ACC112 (cell line): ENCODE measurements at regions not wholly inside any gene's neighbourhood (a gene's known extent, or its start where the extent isn't known, plus 50 kb on each side); places are given as distances from the start of the nearest gene placed in this dataset.
"Not testable (repeated sequence)": the region's sequence is repeated elsewhere in the genome, so short reads cannot be mapped to it uniquely, and the experiment has no call there.

Experiments
- H2AFZ ChIP-seq: fragments of 200-600 bp; sonication (generic); one replicate; pipeline ENCODE4 v1.6.0; 2017; ENCODE audit warnings: antibody characterized with exemption, low read length; ENCODE audit not compliant: unreplicated experiment
- H3K27ac ChIP-seq: fragments of 200-600 bp; sonication (generic); 2 replicates; pipeline ENCODE4 v1.5.1; 2014; ENCODE audit warnings: low read depth, mild to moderate bottlenecking, antibody characterized with exemption, low read length, moderate library complexity
- H3K27me3 ChIP-seq: fragments of 200-600 bp; sonication (generic); 2 replicates; pipeline ENCODE4 v1.6.1; 2014; ENCODE audit warnings: mild to moderate bottlenecking, antibody characterized with exemption, low read length, moderate library complexity, mixed read lengths; ENCODE audit not compliant: insufficient read depth
- H3K36me3 ChIP-seq: fragments of 200-600 bp; sonication (generic); 2 replicates; pipeline ENCODE4 v1.6.1; 2016; ENCODE audit warnings: mild to moderate bottlenecking, antibody characterized with exemption, low read length, moderate library complexity, mixed read lengths; ENCODE audit not compliant: insufficient read depth
- H3K4me1 ChIP-seq: fragments of 200-600 bp; sonication (generic); one replicate; pipeline ENCODE4 v1.6.1; 2016; ENCODE audit warnings: low read length, mixed read lengths; ENCODE audit not compliant: insufficient read depth, unreplicated experiment, control insufficient read depth
- H3K4me3 ChIP-seq: fragments of 200-600 bp; sonication (generic); 2 replicates; pipeline ENCODE4 v1.5.1; 2014; ENCODE audit warnings: mild to moderate bottlenecking, low read depth, low read length
- H3K79me2 ChIP-seq: fragments of 200-600 bp; sonication (generic); one replicate; pipeline ENCODE4 v1.6.0; 2016; ENCODE audit warnings: low read length; ENCODE audit not compliant: control insufficient read depth, unreplicated experiment, insufficient read depth

- Histone ChIP-seq H3K27me3 (no peaks in the 10 kb centered on the region), H3K36me3 (no peaks in the 10 kb centered on the region), H3K4me3 (no peak overlapping the region), H2AFZ (no peak overlapping the region), H3K4me1 (no peaks in the 10 kb centered on the region), H3K79me2 (no peaks in the 10 kb centered on the region), H3K27ac (no peak overlapping the region)
Observed at GRCh38 chr12:67471810-67472209, 176.7 kb upstream of the DYRK2 start.

- H3K79me2 ChIP-seq = no peaks in the 10 kb centered on the region
- H2AFZ ChIP-seq = no peak overlapping the region
- no peaks in the 10 kb centered on the region for H3K27me3 ChIP-seq
- H3K36me3 ChIP-seq = no peaks in the 10 kb centered on the region
- H3K27ac ChIP-seq = no peak overlapping the region
- no peaks in the 10 kb centered on the region for H3K4me1 ChIP-seq
- H3K4me3 ChIP-seq = no peak overlapping the region
Observed at GRCh38 chr12:67472539-67472938, 176.0 kb upstream of the DYRK2 start.

GRCh38 chr12:67474934-67475620 lies 173.5 kb upstream of the DYRK2 start:
- Histone ChIP-seq H3K4me3 (no peak overlapping the region), H3K27me3 (no peaks in the 10 kb centered on the region), H3K79me2 (no peaks in the 10 kb centered on the region), H2AFZ (no peak overlapping the region), H3K27ac (no peak overlapping the region), H3K4me1 (no peaks in the 10 kb centered on the region), H3K36me3 (no peaks in the 10 kb centered on the region)

GRCh38 chr12:67475725-67476124 lies 172.8 kb upstream of the DYRK2 start:
- Histone ChIP-seq H3K79me2 (no peaks in the 10 kb centered on the region), H3K27ac (no peak overlapping the region), H3K4me3 (no peak overlapping the region), H3K4me1 (no peaks in the 10 kb centered on the region), H3K27me3 (no peaks in the 10 kb centered on the region), H3K36me3 (no peaks in the 10 kb centered on the region), H2AFZ (no peak overlapping the region)

- Histone ChIP-seq H3K79me2 (no peaks in the 10 kb centered on the region), H3K4me1 (no peaks in the 10 kb centered on the region), H3K36me3 (no peaks in the 10 kb centered on the region), H3K27me3 (no peaks in the 10 kb centered on the region), H3K4me3 (no peak overlapping the region), H3K27ac (no peak overlapping the region), H2AFZ (no peak overlapping the region)
Observed at GRCh38 chr12:67477681-67478265, 170.8 kb upstream of the DYRK2 start.

- no peaks in the 10 kb centered on the region for H3K79me2 ChIP-seq
- H3K4me3 ChIP-seq = no peak overlapping the region
- no peak overlapping the region for H3K27ac ChIP-seq
- H3K36me3 ChIP-seq = no peaks in the 10 kb centered on the region
- H3K27me3 ChIP-seq = no peaks in the 10 kb centered on the region
- no peaks in the 10 kb centered on the region for H3K4me1 ChIP-seq
- H2AFZ ChIP-seq = no peak overlapping the region
Observed at GRCh38 chr12:67482751-67483661, 165.5 kb upstream of the DYRK2 start.

- no peak overlapping the region for H2AFZ ChIP-seq
- no peaks in the 10 kb centered on the region for H3K27me3 ChIP-seq
Observed at GRCh38 chr12:67483871-67484554, 164.5 kb upstream of the DYRK2 start.

GRCh38 chr12:67484791-67485480 lies 163.6 kb upstream of the DYRK2 start:
- Histone ChIP-seq H3K27ac (no peak overlapping the region), H3K79me2 (no peaks in the 10 kb centered on the region), H3K4me3 (no peak overlapping the region), H3K27me3 (no peaks in the 10 kb centered on the region), H3K4me1 (no peaks in the 10 kb centered on the region), H2AFZ (no peak overlapping the region), H3K36me3 (no peaks in the 10 kb centered on the region)

More at GRCh38 chr12:67483871-67484554, 164.5 kb upstream of the DYRK2 start:
- Histone ChIP-seq H3K36me3 (no peaks in the 10 kb centered on the region), H3K4me3 (no peak overlapping the region), H3K4me1 (no peaks in the 10 kb centered on the region), H3K79me2 (no peaks in the 10 kb centered on the region), H3K27ac (no peak overlapping the region)

- Histone ChIP-seq H3K27ac (no peak overlapping the region), H3K4me3 (no peak overlapping the region), H3K4me1 (no peaks in the 10 kb centered on the region), H3K79me2 (no peaks in the 10 kb centered on the region), H3K27me3 (peaks cover 2% of the 10 kb centered on the region), H2AFZ (no peak overlapping the region), H3K36me3 (no peaks in the 10 kb centered on the region)
Observed at GRCh38 chr12:67486671-67487070, 161.9 kb upstream of the DYRK2 start.

GRCh38 chr12:67488349-67488748 lies 160.2 kb upstream of the DYRK2 start:
- not testable (repeated sequence) for H2AFZ ChIP-seq, H3K4me1 ChIP-seq, H3K4me3 ChIP-seq, H3K79me2 ChIP-seq, H3K36me3 ChIP-seq, H3K27ac ChIP-seq, H3K27me3 ChIP-seq
